ENCODE measurements at regions not wholly inside any gene's neighbourhood (a gene's known extent, or its start where the extent isn't known, plus 50 kb on each side); places are given as distances from the start of the nearest gene placed in this dataset.

DNA sequence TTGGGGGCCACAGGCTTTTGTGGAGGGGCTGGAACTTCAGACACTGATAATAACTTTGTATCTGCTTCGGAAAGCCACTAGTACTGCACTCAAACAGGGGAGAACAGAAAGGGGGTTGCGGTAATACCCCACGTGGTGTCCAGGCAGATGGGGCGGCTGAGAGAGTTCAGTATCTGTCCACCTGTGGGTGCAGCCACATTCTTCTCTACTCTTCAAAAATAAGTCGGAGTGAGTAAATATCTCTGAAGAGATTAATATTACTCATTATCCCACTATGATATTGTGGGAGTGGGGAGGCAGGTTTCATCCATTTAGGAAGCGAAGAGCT, 102.1 kb upstream of the SSBP2 start:
- TF ChIP-seq, protein P1, sequence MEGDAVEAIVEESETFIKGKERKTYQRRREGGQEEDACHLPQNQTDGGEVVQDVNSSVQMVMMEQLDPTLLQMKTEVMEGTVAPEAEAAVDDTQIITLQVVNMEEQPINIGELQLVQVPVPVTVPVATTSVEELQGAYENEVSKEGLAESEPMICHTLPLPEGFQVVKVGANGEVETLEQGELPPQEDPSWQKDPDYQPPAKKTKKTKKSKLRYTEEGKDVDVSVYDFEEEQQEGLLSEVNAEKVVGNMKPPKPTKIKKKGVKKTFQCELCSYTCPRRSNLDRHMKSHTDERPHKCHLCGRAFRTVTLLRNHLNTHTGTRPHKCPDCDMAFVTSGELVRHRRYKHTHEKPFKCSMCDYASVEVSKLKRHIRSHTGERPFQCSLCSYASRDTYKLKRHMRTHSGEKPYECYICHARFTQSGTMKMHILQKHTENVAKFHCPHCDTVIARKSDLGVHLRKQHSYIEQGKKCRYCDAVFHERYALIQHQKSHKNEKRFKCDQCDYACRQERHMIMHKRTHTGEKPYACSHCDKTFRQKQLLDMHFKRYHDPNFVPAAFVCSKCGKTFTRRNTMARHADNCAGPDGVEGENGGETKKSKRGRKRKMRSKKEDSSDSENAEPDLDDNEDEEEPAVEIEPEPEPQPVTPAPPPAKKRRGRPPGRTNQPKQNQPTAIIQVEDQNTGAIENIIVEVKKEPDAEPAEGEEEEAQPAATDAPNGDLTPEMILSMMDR (IDR thresholded peaks at IDR 0.05 in 2 of 3, conservative IDR thresholded peaks at IDR 0.05 in 1 of 3; ENCODE audit: control insufficient read depth in 2 of 3, extremely low read depth in 1 of 3, insufficient read depth in 1 of 3, low read depth in 3 of 3, low read length in 3 of 3): no peak
- TF ChIP-seq SMC3 (IDR thresholded peaks at IDR 0.05; ENCODE audit: borderline replicate concordance, low read length): no peak
- TF ChIP-seq, protein P2, sequence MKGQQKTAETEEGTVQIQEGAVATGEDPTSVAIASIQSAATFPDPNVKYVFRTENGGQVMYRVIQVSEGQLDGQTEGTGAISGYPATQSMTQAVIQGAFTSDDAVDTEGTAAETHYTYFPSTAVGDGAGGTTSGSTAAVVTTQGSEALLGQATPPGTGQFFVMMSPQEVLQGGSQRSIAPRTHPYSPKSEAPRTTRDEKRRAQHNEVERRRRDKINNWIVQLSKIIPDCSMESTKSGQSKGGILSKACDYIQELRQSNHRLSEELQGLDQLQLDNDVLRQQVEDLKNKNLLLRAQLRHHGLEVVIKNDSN (IDR thresholded peaks at IDR 0.05; ENCODE audit: borderline replicate concordance, extremely low read length, insufficient read depth, low read depth, low read length): no peak
- TF ChIP-seq JUNB (IDR thresholded peaks at IDR 0.05): no peak
- no peak for TF ChIP-seq SPI1 (IDR thresholded peaks at IDR 0.05; ENCODE audit: borderline replicate concordance, insufficient read depth, low read depth, low read length)
- TF ChIP-seq CEBPB (IDR thresholded peaks at IDR 0.05; ENCODE audit: borderline replicate concordance in 1 of 2, low read depth in 2 of 2, low read length in 2 of 2): no peak
- TF ChIP-seq ETV6 (conservative IDR thresholded peaks at IDR 0.05 in 1 of 2, IDR thresholded peaks at IDR 0.05 in 1 of 2; ENCODE audit: borderline replicate concordance in 1 of 2, low read depth in 1 of 2): no peak

All from GM12878 (cell line).